HEK293 (cell line): ENCODE measurements at regions not wholly inside any gene's neighbourhood (a gene's known extent, or its start where the extent isn't known, plus 50 kb on each side); places are given as distances from the start of the nearest gene placed in this dataset.
A peak's percentile ranks its signal among the peaks of the same experiment; 100 is the strongest.

Experiments used
- CTCF ChIA-PET: fragments of 350-600 bp; formaldehyde crosslinking; extraction: SDS; loops from one replicate; lab custom pipeline; 2021; ENCODE audit warnings: antibody characterized with exemption; lab: Yijun Ruan, JAX
- POLR2A ChIA-PET: fragments of 300-600 bp; formaldehyde crosslinking; extraction: SDS; loops from one replicate; lab custom pipeline; 2020; ENCODE audit warnings: antibody characterized with exemption, inconsistent platforms; lab: Yijun Ruan, JAX
- H3K27ac ChIP-seq: fragments of 200-500 bp; sonication (Bioruptor generic); 2 replicates; pipeline ENCODE4 v1.5.1; 2014; ENCODE audit warnings: low read depth, low read length, control low read depth, inconsistent platforms; ENCODE audit errors: extremely low read depth
- H3K36me3 ChIP-seq, 2 experiments: fragments of 200-500 bp in 1 of 2; sonication (Bioruptor generic) in 1 of 2; 1 replicate in 1 of 2; 2 replicates in 1 of 2; pipeline ENCODE4 v1.5.1; 2014 to 2017; ENCODE audit warnings: inconsistent platforms in 2 of 2, low read length in 2 of 2; ENCODE audit not compliant: control insufficient read depth in 2 of 2, insufficient read depth in 1 of 2
- H3K4me1 ChIP-seq: fragments of 200-500 bp; sonication (Bioruptor generic); 2 replicates; pipeline ENCODE4 v1.5.1; 2014; ENCODE audit warnings: mild to moderate bottlenecking, low read length, inconsistent platforms; ENCODE audit not compliant: control insufficient read depth, insufficient read depth
- H3K4me3 ChIP-seq: 2 replicates; pipeline ENCODE4 v1.5.1; 2011; ENCODE audit warnings: low read depth, mild to moderate bottlenecking, control low read depth, low read length, moderate library complexity
- H3K9me3 ChIP-seq: fragments of 200-500 bp; sonication (Bioruptor generic); 2 replicates; pipeline ENCODE4 v1.5.1; 2014; ENCODE audit warnings: low read depth, low read length, inconsistent platforms; ENCODE audit not compliant: control insufficient read depth, insufficient read depth
- BCL11B ChIP-seq: fragments of 450-650 bp; formaldehyde crosslinking; IDR thresholded peaks from 2 replicates; pipeline ENCODE4 v1.5.1; 2016; ENCODE audit warnings: low read depth, missing biosample characterization, missing genetic modification characterization
- GLIS2 ChIP-seq: fragments of 450-650 bp; formaldehyde crosslinking; IDR thresholded peaks from 2 replicates; pipeline ENCODE4 v1.5.1; 2016; ENCODE audit warnings: missing biosample characterization, missing genetic modification characterization
- PATZ1 ChIP-seq: fragments of 450-650 bp; formaldehyde crosslinking; IDR thresholded peaks from 2 replicates; pipeline ENCODE4 v1.5.1; 2016; ENCODE audit warnings: missing biosample characterization, missing genetic modification characterization
- ZBTB20 ChIP-seq: fragments of 450-650 bp; formaldehyde crosslinking; IDR thresholded peaks from 2 replicates; pipeline ENCODE4 v1.5.1; 2016; ENCODE audit warnings: missing biosample characterization, missing genetic modification characterization
- ZNF148 ChIP-seq: fragments of 450-650 bp; formaldehyde crosslinking; IDR thresholded peaks from 2 replicates; pipeline ENCODE4 v1.5.0; 2017; ENCODE audit warnings: missing biosample characterization, missing genetic modification characterization, borderline replicate concordance
- ZNF19 ChIP-seq: fragments of 450-650 bp; formaldehyde crosslinking; IDR thresholded peaks from 2 replicates; pipeline ENCODE4; 2016; ENCODE audit warnings: missing biosample characterization, missing genetic modification characterization, low read depth
- ZNF214 ChIP-seq: fragments of 450-650 bp; formaldehyde crosslinking; IDR thresholded peaks from 2 replicates; pipeline ENCODE4 v1.5.1; 2017; ENCODE audit warnings: missing biosample characterization, mild to moderate bottlenecking, missing genetic modification characterization, borderline replicate concordance
- ZNF266 ChIP-seq: fragments of 450-650 bp; formaldehyde crosslinking; IDR thresholded peaks from 2 replicates; pipeline ENCODE4 v1.5.1; 2016; ENCODE audit warnings: missing biosample characterization, missing genetic modification characterization, low read depth
- ZNF391 ChIP-seq: fragments of 450-650 bp; formaldehyde crosslinking; IDR thresholded peaks from 2 replicates; pipeline ENCODE4 v1.5.1; 2016; ENCODE audit warnings: low read depth, missing biosample characterization, missing genetic modification characterization, borderline replicate concordance
- ZNF426 ChIP-seq: fragments of 450-650 bp; formaldehyde crosslinking; IDR thresholded peaks from 2 replicates; pipeline ENCODE4 v1.5.1; 2017; ENCODE audit warnings: missing biosample characterization, missing genetic modification characterization, mild to moderate bottlenecking, inconsistent platforms, moderate library complexity
- ZNF449 ChIP-seq: fragments of 450-650 bp; formaldehyde crosslinking; IDR thresholded peaks from 2 replicates; pipeline ENCODE4 v1.5.1; 2017; ENCODE audit warnings: missing biosample characterization, mild to moderate bottlenecking, missing genetic modification characterization, moderate library complexity
- ZNF600 ChIP-seq: fragments of 450-650 bp; formaldehyde crosslinking; IDR thresholded peaks from 2 replicates; pipeline ENCODE4 v1.5.1; 2016; ENCODE audit warnings: missing biosample characterization, missing genetic modification characterization
- ZNF623 ChIP-seq: fragments of 450-650 bp; formaldehyde crosslinking; IDR thresholded peaks from 2 replicates; pipeline ENCODE4 v1.5.1; 2016; ENCODE audit warnings: missing biosample characterization, missing genetic modification characterization
- TF ChIP-seq, protein P1 (sequence below): fragments of 450-650 bp; formaldehyde crosslinking; IDR thresholded peaks from 2 replicates; pipeline ENCODE4 v1.5.1; 2016; ENCODE audit warnings: missing biosample characterization, missing genetic modification characterization
- TF ChIP-seq, protein P2 (sequence below): fragments of 450-650 bp; formaldehyde crosslinking; IDR thresholded peaks from 2 replicates; pipeline ENCODE4 v1.5.1; 2016; ENCODE audit warnings: missing biosample characterization, missing genetic modification characterization

GRCh38 chr6:112853162-112853561 is 506.0 kb downstream of the RFPL4B start:
- Histone ChIP-seq H3K27ac (no peak overlapping the region), H3K4me1 (no peaks in the 10 kb centered on the region), H3K36me3 (no peaks in the 10 kb centered on the region), H3K4me3 (no peak overlapping the region), H3K9me3 (no peaks in the 10 kb centered on the region)
- TF ChIP-seq ZNF214 (tag by site-specific recombination) (no peak), ZNF148 (no peak), ZNF449 (tag by site-specific recombination) (no peak)
- POLR2A ChIA-PET, result no interaction called here
- CTCF ChIA-PET, result no interaction called here

DNA sequence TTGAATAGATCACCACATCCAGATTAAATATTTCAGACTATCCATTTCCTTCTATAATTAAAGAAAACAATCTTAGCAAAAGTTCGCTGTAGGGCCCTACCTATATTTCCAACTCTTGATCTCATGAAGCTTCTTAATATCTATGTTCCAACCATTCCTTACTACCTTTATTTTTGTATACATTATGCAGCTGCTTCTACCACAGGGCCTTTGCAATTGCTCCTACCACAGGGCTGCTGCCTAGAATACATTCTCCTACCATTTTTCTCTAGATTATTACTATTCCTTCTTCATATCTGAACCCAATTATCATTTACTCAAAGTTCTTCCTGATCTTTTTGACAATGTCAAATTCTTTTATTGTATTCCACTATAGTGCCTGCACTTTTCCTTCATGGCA is 516.6 kb downstream of the RFPL4B start:
- Histone ChIP-seq H3K4me3 (no peak overlapping the region), H3K36me3 (no peaks in the 10 kb centered on the region), H3K27ac (no peak overlapping the region)
- no peak for TF ChIP-seq ZBTB20 (tag by site-specific recombination)
- TF ChIP-seq ZNF623 (tag by site-specific recombination), result peak; percentile 65
- TF ChIP-seq, all 188 proteins: peak for 1
- POLR2A ChIA-PET, result no interaction called here
- Histone ChIP-seq H3K9me3 (no peaks in the 10 kb centered on the region), H3K4me1 (no peaks in the 10 kb centered on the region)
- CTCF ChIA-PET, result interaction anchor here (0.6 kb wide), 1 partner anchor 701 kb away, joined by 4 read pairs; no protein-coding TSS in a partner anchor

GRCh38 chr6:112865131-112865530 is 518.0 kb downstream of the RFPL4B start:
- H3K4me1 ChIP-seq, result no peaks in the 10 kb centered on the region
- H3K36me3 ChIP-seq, result no peaks in the 10 kb centered on the region
- no peak overlapping the region for H3K27ac ChIP-seq
- POLR2A ChIA-PET, result no interaction called here
- CTCF ChIA-PET, result no interaction called here
- no peaks in the 10 kb centered on the region for H3K9me3 ChIP-seq
- H3K4me3 ChIP-seq, result no peak overlapping the region
- no peak for TF ChIP-seq GLIS2
- TF ChIP-seq, protein P1, sequence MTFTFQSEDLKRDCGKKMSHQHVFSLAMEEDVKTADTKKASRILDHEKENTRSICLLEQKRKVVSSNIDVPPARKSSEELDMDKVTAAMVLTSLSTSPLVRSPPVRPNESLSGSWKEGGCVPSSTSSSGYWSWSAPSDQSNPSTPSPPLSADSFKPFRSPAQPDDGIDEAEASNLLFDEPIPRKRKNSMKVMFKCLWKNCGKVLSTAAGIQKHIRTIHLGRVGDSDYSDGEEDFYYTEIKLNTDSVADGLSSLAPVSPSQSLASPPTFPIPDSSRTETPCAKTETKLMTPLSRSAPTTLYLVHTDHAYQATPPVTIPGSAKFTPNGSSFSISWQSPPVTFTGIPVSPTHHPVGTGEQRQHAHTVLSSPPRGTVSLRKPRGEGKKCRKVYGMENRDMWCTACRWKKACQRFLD (tag by site-specific recombination), result no peak
- no peak for TF ChIP-seq ZNF600
- TF ChIP-seq, protein P2, sequence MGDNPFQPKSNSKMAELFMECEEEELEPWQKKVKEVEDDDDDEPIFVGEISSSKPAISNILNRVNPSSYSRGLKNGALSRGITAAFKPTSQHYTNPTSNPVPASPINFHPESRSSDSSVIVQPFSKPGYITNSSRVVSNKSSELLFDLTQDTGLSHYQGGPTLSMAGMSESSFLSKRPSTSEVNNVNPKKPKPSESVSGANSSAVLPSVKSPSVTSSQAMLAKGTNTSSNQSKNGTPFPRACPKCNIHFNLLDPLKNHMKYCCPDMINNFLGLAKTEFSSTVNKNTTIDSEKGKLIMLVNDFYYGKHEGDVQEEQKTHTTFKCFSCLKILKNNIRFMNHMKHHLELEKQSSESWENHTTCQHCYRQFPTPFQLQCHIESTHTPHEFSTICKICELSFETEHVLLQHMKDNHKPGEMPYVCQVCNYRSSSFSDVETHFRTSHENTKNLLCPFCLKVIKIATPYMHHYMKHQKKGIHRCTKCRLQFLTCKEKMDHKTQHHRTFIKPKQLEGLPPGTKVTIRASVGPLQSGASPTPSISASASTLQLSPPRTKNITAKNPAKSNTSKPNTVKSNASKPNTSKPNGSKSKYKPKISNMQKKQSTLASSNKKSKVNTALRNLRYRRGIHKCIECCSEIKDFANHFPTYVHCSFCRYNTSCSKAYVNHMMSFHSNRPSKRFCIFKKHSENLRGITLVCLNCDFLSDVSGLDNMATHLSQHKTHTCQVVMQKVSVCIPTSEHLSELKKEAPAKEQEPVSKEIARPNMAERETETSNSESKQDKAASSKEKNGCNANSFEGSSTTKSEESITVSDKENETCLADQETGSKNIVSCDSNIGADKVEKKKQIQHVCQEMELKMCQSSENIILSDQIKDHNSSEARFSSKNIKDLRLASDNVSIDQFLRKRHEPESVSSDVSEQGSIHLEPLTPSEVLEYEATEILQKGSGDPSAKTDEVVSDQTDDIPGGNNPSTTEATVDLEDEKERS (tag by site-specific recombination), result no peak
- no peak for TF ChIP-seq PATZ1 (tag by site-specific recombination)
- TF ChIP-seq BCL11B (tag by site-specific recombination), result no peak
- no peak for TF ChIP-seq ZNF426 (tag by site-specific recombination)
- TF ChIP-seq ZNF391, result no peak
- TF ChIP-seq ZNF19, result no peak
- TF ChIP-seq ZNF266 (tag by site-specific recombination), result no peak
